GM19240 (cell line): ENCODE measurements at regions not wholly inside any gene's neighbourhood (a gene's known extent, or its start where the extent isn't known, plus 50 kb on each side); places are given as distances from the start of the nearest gene placed in this dataset.

Experiments
- DNase-seq: peaks from one replicate; pipeline ENCODE4 v3.0.0; 2011; ENCODE audit warnings: low spot score; ENCODE audit not compliant: insufficient read length

DNA sequence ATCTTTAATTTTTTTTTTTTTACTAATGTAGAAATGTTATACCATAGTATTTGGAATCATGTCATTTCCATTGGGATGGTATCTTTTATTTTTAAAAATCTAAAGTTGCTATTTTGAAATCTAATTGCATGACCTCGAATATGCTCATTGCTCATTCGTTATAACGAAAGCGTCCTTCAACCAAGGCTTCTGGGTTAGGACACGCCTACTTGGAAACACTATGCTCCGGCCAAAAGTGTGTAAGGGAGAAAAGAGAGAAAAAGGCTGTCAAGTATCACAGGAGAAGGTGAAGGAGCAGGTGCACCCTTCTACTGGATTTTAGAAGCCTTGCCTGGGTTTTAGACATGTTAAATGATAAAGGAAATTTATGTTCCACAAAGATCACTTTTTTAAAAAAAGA lies 465.9 kb upstream of the ID2 start:
- DNase-seq, result no peak

- no peak for DNase-seq
Measured at GRCh38 chr2:8216397-8216796, 465.5 kb upstream of the ID2 start.

DNA sequence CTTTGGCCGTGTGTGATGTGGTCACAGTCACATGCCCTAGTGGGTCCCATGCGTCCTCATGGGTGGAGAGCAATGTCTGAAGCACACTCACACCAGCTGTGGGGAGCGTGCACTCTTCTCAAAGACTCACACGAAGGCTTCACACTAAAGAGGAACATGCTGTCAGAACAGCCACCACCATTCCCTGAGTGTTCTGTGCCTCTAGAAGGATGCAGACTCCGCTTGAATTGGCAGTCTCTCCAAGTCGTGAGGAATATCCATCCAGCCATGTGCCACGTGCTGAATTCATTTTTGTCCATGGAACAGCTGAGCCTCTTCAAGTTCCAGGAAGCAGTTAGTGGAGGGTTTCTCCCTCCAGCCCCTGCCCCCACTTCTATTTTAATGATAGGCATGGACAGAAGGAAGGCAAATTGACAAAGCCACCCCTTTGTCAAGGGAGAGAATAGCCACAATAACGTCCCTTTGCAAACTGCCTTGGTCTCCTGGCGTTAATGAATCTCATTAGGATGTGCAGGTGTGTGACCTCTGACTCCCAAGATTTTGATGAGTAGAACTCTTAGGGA lies 464.3 kb upstream of the ID2 start:
- DNase-seq, result no peak

- no peak for DNase-seq
Measured at GRCh38 chr2:8219096-8219495, 462.8 kb upstream of the ID2 start.

DNA sequence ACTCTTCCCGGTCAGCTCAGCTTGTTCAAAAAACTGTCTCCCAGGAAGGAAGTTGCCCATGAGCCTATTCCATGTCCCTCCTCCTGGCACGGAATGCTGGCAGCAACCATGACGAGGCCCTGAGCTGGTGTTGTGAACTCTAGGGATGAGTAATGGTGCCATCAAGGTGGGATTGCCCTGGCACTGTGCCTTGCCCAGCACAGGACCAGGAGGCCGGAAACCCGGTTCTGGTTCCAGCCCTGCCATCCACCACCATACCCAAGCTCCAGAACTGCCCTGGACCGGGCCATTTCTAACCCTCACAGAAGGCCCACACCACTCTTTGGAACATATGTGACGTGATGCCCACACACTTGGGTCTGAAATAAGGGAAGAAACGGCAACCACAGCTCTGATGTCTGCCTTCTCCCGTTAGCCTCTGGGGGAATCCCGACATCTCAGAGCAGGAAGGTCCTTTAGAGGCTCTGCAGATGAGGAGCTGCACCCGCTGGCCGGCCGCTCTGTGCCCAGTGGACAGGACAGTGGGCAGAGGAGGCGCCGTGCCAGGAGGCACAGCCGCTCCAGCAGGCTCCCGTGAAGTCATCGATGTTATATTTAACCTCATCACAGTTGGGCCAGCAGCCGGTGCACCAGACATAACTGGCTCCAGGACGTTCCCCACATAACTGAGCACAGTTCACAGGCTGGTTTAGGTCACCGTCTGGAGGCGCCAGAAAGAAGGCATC lies 462.1 kb upstream of the ID2 start:
- no peak for DNase-seq

- no peak for DNase-seq
Measured at GRCh38 chr2:8222979-8223694, 458.7 kb upstream of the ID2 start.

DNA sequence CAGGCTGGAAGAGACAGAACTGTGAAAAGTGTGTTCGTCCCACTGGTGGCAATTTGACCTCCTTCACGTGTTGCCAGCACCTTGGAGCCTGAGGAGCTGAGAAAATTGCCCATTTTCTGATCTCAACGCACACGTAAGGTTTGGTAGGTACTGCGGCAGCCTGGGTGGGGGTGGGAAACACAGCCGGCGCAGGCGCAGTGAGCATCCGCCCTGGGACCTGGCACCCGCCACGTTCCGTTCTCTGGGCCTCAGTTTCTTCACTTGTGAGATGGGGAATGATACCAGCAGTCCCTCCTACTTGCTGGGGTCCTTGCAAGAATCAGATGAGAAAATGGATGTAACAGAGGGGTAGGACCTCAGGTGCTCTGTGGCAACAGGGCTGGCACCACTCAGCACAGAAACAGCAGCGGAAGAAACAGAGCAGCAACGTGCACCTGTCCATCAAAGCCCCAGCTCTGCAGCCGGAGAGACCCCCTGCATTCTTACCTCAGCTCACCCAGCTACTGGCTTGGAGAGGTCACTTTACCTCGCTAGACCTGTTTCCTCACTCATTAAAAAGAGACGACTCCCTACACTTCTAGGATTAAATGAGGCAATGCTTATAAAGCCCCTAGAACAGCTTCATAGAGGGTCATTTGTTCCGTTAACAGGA lies 458.0 kb upstream of the ID2 start:
- DNase-seq, result no peak

- no peak for DNase-seq
Measured at GRCh38 chr2:8224347-8225190, 457.3 kb upstream of the ID2 start.

GRCh38 chr2:8225266-8225665 lies 456.6 kb upstream of the ID2 start:
- no peak for DNase-seq

GRCh38 chr2:8225798-8226197 lies 456.1 kb upstream of the ID2 start:
- no peak for DNase-seq

GRCh38 chr2:8229546-8229986 lies 452.3 kb upstream of the ID2 start:
- peak; percentile 57 for DNase-seq

DNA sequence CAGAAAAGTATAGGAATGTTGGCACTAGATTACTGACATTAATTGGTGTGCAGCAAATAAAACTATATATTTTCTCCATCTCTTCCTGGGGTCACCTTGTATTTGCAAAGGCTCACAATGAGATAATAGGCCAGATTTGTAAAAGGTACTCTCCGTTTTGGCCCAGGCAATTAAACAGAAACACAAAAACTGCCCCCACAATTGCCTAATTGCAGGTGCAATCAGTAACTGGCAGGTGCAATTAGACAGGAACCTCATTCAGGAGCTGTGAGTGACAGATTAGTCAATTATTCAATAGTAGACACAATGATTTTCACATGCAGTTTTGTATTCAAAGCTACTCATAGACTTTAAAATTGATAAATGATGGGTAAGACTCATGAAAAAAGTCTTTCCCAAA lies 451.4 kb upstream of the ID2 start:
- no peak for DNase-seq

DNA sequence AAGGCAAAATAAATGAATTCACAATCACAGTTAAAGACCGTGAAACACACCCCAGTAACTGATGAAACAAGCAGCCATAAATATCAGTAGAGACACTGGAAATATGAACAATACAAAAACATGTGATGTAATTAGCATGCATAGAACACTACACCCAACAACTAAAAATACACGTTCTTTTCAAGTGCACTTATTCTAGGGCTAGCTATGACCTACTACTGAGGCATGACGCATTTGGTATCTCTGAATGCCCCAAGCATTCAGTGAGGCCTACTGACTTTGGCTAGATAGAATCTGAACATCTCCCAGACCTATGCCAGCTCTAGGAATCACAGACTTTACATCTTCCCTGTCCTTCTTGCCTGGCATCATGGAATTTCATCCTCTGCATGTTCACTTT lies 450.0 kb upstream of the ID2 start:
- no peak for DNase-seq

GRCh38 chr2:8232871-8233270 lies 449.0 kb upstream of the ID2 start:
- no peak for DNase-seq

DNA sequence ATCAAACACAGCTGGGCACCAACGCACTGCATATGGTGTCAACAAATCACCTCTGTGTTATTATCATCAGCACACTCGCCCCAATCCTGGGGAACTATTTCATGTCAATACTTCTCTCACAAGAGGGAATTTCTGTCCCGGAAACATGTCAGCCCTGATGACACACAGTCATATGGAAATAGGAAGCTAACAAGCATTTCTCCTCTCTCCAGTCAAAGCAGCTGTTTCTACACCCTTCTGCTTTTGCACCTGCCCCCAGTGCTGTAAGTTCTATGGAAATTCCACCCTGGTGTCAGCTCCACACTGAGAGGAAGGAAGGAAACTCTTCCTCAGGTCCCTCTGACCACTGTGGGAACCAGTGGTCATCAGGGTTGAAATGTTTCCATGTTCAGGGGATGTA lies 447.6 kb upstream of the ID2 start:
- DNase-seq, result no peak

- DNase-seq, result peak; percentile 47
Measured at GRCh38 chr2:8234757-8235374, 447.0 kb upstream of the ID2 start.

- no peak for DNase-seq
Measured at GRCh38 chr2:8235419-8235818, 446.4 kb upstream of the ID2 start.

- DNase-seq, result no peak
Measured at GRCh38 chr2:8236391-8236790, 445.5 kb upstream of the ID2 start.

- no peak for DNase-seq
Measured at GRCh38 chr2:8238521-8239230, 443.2 kb upstream of the ID2 start.

DNA sequence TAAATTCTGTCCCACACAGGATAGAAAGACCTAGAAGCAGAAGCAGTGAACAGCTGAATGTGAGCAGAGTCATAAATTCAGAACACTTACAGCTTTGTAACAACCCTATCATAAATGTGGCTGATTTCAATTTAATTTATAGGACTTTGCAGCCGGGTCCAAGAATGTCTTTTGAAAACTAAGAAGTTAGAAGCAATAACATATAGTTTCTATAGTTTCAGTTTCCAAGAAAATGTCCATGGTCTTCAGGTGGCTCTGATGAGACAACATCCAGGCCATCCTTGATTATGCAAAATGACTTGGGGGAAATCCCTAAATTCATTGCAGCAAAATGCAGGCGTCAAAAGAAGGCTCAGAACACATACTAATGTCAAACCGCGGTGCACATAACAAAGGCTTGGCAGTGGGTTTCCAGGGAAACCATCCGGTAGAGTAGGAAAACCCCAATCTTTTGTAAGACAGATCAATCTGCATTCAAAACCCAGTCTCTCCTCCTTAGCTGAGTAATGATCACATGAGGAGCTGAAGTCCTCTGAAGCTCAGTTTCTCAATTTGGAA lies 442.2 kb upstream of the ID2 start:
- DNase-seq, result no peak
